ENCODE measurements at regions not wholly inside any gene's neighbourhood (a gene's known extent, or its start where the extent isn't known, plus 50 kb on each side); places are given as distances from the start of the nearest gene placed in this dataset.
"Not testable (repeated sequence)": the region's sequence is repeated elsewhere in the genome, so short reads cannot be mapped to it uniquely, and the experiment has no call there.

DNA sequence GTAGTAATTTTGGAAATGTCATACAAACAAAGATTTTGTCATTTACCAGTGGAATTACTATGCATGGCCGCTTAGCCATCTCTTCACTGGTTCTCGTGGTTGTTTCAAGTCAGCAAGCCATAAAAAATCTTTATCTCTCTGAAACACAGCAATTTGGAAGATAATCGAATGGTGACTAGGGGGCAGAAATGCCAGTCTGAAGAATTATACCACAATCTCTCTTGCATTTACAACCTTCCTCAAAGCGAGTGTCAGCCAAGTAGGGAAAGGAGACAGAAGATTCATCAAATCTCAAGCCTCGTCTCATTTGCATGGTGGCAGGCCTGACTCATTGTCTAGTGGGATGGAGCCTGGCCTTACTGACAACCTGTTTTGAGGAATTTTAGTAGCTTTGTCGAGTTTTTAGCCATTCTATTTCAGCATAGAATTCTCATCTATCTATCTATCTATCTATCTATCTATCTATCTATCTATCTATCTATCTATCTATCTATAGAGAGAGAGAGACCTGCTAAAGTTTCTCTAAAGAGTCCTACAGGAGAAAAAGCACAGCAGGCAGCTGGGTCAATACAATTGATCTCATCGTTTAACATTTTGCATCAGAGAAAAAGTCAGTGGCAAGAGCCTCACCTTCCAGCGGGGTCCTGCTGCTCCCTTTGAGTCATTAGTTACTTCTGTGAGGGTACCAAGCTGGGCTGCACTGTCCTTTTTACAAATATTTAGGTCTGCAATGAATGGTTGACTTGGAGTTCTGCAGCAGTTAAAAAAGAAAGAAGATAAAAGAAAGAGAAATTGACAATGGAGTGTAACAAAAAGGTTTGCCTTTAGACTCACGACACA lies 572.8 kb downstream of the TFAP2A start:
- Histone ChIP-seq H3K4me1 (ENCODE audit: insufficient read depth, low read length) (no peaks in the 10 kb centered on the region), H3K9me3 (ENCODE audit: low read length) (no peaks in the 10 kb centered on the region), H3K4me3 (ENCODE audit: low read depth in 1 of 2, low read length in 2 of 2) (no peak overlapping the region), H3K27me3 (ENCODE audit: control insufficient read depth in 1 of 2, insufficient read depth in 2 of 2, low read length in 2 of 2) (no peaks in the 10 kb centered on the region), H3K36me3 (ENCODE audit: insufficient read depth, low read length) (no peaks in the 10 kb centered on the region), H3K27ac (ENCODE audit: low read depth, low read length) (no peak overlapping the region), H3K9ac (ENCODE audit: low read length) (no peak overlapping the region)

DNA sequence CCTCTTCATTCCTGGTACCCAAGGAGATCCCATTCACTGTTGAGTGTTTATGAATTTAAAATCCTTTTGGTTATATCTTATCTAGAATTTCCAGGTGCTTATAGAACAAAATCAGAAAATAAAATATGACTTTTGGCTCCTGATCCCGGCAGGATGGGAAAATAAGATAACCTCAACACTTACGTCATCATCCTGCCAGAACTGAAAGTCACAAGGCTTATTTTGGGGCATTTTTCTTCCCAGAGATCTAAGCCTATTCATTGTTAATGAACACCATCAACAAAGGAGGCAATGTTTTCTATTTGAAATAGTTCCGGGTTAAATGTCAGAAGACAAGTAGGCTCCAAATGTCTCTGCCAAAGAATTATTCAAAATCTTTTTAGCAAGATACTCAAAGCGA lies 580.6 kb downstream of the TFAP2A start:
- Histone ChIP-seq H3K4me1 (ENCODE audit: insufficient read depth, low read length) (no peaks in the 10 kb centered on the region), H3K9ac (ENCODE audit: low read length) (no peak overlapping the region), H3K9me3 (ENCODE audit: low read length) (no peaks in the 10 kb centered on the region), H3K36me3 (ENCODE audit: insufficient read depth, low read length) (no peaks in the 10 kb centered on the region), H3K4me3 (ENCODE audit: low read depth in 1 of 2, low read length in 2 of 2) (no peak overlapping the region), H3K27me3 (ENCODE audit: control insufficient read depth in 1 of 2, insufficient read depth in 2 of 2, low read length in 2 of 2) (no peaks in the 10 kb centered on the region), H3K27ac (ENCODE audit: low read depth, low read length) (no peak overlapping the region)

DNA sequence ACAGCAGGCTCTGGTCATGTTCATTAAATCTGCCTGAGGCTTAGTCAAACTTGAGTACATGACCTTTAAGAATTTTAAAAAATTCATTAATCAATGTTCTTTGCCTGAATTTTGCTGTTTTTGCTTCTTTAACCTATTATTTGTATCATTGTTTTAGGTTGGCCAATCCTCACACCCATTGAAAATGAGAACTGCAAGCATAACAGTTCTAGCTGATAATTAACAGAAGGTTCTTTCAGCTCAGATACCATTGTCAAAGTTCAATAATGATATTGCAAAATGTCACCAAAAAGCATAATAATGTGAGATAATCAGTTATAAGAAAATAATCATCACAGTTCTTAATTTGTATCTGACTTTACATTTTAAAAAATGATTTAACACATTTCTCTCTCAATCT lies 583.1 kb downstream of the TFAP2A start:
- Histone ChIP-seq H3K36me3 (ENCODE audit: insufficient read depth, low read length) (no peaks in the 10 kb centered on the region), H3K4me3 (ENCODE audit: low read depth in 1 of 2, low read length in 2 of 2) (no peak overlapping the region), H3K27ac (ENCODE audit: low read depth, low read length) (no peak overlapping the region), H3K9me3 (ENCODE audit: low read length) (no peaks in the 10 kb centered on the region), H3K4me1 (ENCODE audit: insufficient read depth, low read length) (no peaks in the 10 kb centered on the region), H3K27me3 (ENCODE audit: control insufficient read depth in 1 of 2, insufficient read depth in 2 of 2, low read length in 2 of 2) (no peaks in the 10 kb centered on the region), H3K9ac (ENCODE audit: low read length) (no peak overlapping the region)

DNA sequence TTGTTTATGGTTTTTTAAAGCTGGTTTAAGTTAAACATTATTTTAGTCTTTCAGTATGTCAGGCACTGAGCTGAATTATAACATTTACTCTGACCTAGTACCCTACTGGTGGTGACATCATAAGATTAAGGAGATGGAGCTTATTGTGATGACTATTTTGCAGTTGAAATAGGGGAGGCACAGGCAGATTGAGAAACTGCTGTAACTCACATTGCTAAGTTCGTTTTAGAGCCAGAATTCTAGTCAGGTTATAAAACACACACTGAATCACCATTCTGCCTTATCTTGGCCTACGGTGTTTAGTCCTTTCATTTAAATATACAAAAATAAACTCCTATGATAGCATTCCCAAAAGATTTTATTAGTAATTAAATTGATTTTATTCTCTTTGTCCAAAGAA lies 584.1 kb downstream of the TFAP2A start:
- Histone ChIP-seq H3K4me3 (ENCODE audit: low read depth in 1 of 2, low read length in 2 of 2) (no peak overlapping the region), H3K27ac (ENCODE audit: low read depth, low read length) (no peak overlapping the region), H3K4me1 (ENCODE audit: insufficient read depth, low read length) (no peaks in the 10 kb centered on the region), H3K9me3 (ENCODE audit: low read length) (no peaks in the 10 kb centered on the region), H3K36me3 (ENCODE audit: insufficient read depth, low read length) (no peaks in the 10 kb centered on the region), H3K27me3 (ENCODE audit: control insufficient read depth in 1 of 2, insufficient read depth in 2 of 2, low read length in 2 of 2) (no peaks in the 10 kb centered on the region), H3K9ac (ENCODE audit: low read length) (no peak overlapping the region)

DNA sequence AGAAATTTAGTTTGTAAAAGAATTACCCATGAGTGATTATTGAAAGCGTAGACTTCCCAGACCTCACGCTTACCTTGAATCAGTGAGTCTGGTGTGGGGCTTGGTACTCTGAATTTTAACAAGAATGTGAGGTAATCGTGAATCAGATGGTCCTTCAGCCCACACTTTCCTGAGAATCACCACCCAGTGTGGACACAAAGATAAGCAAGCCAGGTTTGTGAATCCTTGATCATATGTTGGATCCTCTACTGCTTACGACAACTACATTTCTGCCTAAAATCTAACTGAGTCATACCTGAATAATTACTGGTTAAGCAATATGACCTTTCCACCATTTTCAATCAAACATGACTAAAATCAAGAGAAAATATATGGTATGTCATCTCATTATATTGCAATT lies 589.3 kb downstream of the TFAP2A start:
- no peaks in the 10 kb centered on the region for H3K4me1 ChIP-seq (ENCODE audit: insufficient read depth, low read length)
- H3K36me3 ChIP-seq (ENCODE audit: insufficient read depth, low read length), result no peaks in the 10 kb centered on the region
- no peak overlapping the region for H3K9ac ChIP-seq (ENCODE audit: low read length)
- no peak overlapping the region for H3K27ac ChIP-seq (ENCODE audit: low read depth, low read length)
- no peaks in the 10 kb centered on the region for H3K27me3 ChIP-seq (ENCODE audit: control insufficient read depth in 1 of 2, insufficient read depth in 2 of 2, low read length in 2 of 2)
- H3K4me3 ChIP-seq (ENCODE audit: low read depth in 1 of 2, low read length in 2 of 2), result no peak overlapping the region
- no peaks in the 10 kb centered on the region for H3K9me3 ChIP-seq (ENCODE audit: low read length)

DNA sequence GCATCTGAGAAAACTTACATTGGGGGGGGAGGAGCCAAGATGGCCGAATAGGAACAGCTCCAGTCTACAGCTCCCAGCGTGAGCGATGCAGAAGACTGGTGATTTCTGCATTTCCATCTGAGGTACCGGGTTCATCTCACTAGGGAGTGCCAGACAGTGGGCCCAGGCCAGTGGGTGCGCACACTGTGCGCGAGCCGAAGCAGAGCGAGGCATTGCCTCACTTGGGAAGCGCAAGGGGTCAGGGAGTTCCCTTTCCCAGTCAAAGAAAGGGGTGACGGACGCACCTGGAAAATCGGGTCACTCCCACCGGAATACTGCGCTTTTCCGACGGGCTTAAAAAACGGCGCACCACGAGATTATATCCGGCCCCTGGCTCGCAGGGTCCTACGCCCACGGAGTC lies 604.1 kb downstream of the TFAP2A start:
- H3K9me3 ChIP-seq (ENCODE audit: low read length); H3K4me1 ChIP-seq (ENCODE audit: insufficient read depth, low read length); H3K4me3 ChIP-seq (ENCODE audit: low read depth in 1 of 2, low read length in 2 of 2); H3K27ac ChIP-seq (ENCODE audit: low read depth, low read length); H3K36me3 ChIP-seq (ENCODE audit: insufficient read depth, low read length); H3K27me3 ChIP-seq (ENCODE audit: control insufficient read depth in 1 of 2, insufficient read depth in 2 of 2, low read length in 2 of 2); H3K9ac ChIP-seq (ENCODE audit: low read length): not testable (repeated sequence)

DNA sequence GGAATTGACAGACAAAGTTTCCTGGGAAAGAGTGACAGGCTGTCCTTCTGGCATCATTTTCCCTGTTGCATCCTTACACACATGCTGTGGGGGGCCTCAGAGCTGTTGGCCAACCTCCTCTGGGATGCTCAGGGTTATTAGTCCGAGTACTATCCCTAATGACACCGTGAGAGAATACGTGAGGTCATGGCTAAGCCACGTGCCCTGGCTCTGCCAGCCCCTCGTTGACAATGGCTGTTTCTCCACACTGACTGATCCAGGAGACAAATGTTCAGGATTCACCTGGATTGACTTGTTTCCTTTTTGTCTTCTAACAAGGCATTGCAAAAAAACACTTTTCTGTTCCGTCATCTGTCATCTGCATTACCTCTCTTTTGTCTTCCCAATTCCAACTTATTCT lies 604.6 kb downstream of the TFAP2A start:
- Histone ChIP-seq H3K27ac (ENCODE audit: low read depth, low read length) (no peak overlapping the region), H3K36me3 (ENCODE audit: insufficient read depth, low read length) (no peaks in the 10 kb centered on the region), H3K9ac (ENCODE audit: low read length) (no peak overlapping the region), H3K27me3 (ENCODE audit: control insufficient read depth in 1 of 2, insufficient read depth in 2 of 2, low read length in 2 of 2) (no peaks in the 10 kb centered on the region), H3K4me3 (ENCODE audit: low read depth in 1 of 2, low read length in 2 of 2) (no peak overlapping the region), H3K4me1 (ENCODE audit: insufficient read depth, low read length) (no peaks in the 10 kb centered on the region), H3K9me3 (ENCODE audit: low read length) (no peaks in the 10 kb centered on the region)

DNA sequence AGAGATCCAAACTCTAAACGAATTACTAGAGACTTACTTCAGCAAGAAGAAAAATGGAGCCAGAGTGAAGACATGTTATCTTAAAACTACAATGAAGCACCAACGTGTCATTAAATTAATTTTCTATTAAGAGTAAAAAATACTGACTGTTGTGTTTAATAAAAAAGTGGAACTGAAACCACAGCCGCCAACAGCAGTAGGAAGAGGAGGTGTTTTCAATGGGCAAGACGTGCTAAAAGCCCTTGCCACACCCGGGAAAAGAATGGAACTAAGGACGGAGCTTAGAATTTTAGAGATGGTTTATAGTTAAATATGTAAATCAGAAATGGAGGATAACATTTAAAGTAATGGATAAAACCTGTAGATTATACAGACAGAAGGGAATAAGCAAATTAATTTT lies 608.7 kb downstream of the TFAP2A start:
- H3K27me3 ChIP-seq (ENCODE audit: control insufficient read depth in 1 of 2, insufficient read depth in 2 of 2, low read length in 2 of 2), result no peaks in the 10 kb centered on the region

DNA sequence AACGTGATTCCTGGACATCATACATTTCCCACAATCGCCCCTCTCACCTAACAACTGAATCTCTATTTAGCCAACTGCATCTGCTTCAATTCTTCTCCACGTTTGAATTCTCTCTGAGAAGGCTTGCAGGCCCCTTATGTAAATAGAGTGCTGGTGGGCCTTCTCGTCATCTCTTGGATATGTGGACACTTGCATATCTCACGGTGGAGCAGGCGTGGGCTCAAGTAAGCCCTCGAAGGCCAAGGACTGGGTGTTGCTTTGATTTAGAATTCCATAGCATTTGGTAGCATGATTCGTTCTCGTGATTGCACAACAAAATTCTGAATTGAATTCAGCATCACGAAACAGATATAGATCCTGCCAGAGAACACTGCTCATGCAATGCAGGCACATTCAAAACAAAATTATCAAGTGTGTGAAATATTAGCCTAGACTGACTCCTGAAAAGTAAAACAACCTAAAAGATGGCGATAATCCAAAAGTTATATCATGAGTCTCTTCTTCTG lies 613.6 kb downstream of the TFAP2A start:
- H3K27ac ChIP-seq (ENCODE audit: low read depth, low read length), result no peak overlapping the region
- no peaks in the 10 kb centered on the region for H3K27me3 ChIP-seq (ENCODE audit: control insufficient read depth in 1 of 2, insufficient read depth in 2 of 2, low read length in 2 of 2)
- H3K9ac ChIP-seq (ENCODE audit: low read length), result no peak overlapping the region
- no peaks in the 10 kb centered on the region for H3K4me1 ChIP-seq (ENCODE audit: insufficient read depth, low read length)
- no peaks in the 10 kb centered on the region for H3K9me3 ChIP-seq (ENCODE audit: low read length)
- no peaks in the 10 kb centered on the region for H3K36me3 ChIP-seq (ENCODE audit: insufficient read depth, low read length)
- no peak overlapping the region for H3K4me3 ChIP-seq (ENCODE audit: low read depth in 1 of 2, low read length in 2 of 2)

More for the DNA sequence above, 608.7 kb downstream of the TFAP2A start:
- Histone ChIP-seq H3K9ac (ENCODE audit: low read length) (no peak overlapping the region), H3K4me3 (ENCODE audit: low read depth in 1 of 2, low read length in 2 of 2) (no peak overlapping the region), H3K4me1 (ENCODE audit: insufficient read depth, low read length) (no peaks in the 10 kb centered on the region), H3K36me3 (ENCODE audit: insufficient read depth, low read length) (no peaks in the 10 kb centered on the region), H3K9me3 (ENCODE audit: low read length) (no peaks in the 10 kb centered on the region), H3K27ac (ENCODE audit: low read depth, low read length) (no peak overlapping the region)

DNA sequence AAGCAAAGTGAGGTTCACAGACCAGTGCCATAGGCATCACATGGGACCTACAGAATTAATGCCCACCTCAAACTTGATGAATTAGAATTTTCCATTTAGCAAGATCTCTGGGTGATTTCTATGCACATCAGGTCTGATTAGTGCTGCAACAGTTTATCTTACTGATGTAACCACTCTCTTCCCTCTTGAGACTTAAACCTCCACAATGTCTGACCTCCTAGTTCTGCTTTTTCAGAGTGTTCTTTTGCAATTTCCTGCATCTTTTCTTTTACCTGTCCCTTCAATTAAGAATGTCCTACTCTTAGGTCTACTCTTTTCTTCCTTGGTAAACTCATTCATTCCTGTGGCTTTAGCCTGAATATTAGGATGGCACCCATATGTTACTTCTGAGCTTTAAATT lies 615.3 kb downstream of the TFAP2A start:
- H3K27ac ChIP-seq (ENCODE audit: low read depth, low read length), result no peak overlapping the region
- no peak overlapping the region for H3K9ac ChIP-seq (ENCODE audit: low read length)
- no peak overlapping the region for H3K4me3 ChIP-seq (ENCODE audit: low read depth in 1 of 2, low read length in 2 of 2)
- no peaks in the 10 kb centered on the region for H3K36me3 ChIP-seq (ENCODE audit: insufficient read depth, low read length)
- no peaks in the 10 kb centered on the region for H3K9me3 ChIP-seq (ENCODE audit: low read length)
- no peaks in the 10 kb centered on the region for H3K4me1 ChIP-seq (ENCODE audit: insufficient read depth, low read length)
- no peaks in the 10 kb centered on the region for H3K27me3 ChIP-seq (ENCODE audit: control insufficient read depth in 1 of 2, insufficient read depth in 2 of 2, low read length in 2 of 2)

DNA sequence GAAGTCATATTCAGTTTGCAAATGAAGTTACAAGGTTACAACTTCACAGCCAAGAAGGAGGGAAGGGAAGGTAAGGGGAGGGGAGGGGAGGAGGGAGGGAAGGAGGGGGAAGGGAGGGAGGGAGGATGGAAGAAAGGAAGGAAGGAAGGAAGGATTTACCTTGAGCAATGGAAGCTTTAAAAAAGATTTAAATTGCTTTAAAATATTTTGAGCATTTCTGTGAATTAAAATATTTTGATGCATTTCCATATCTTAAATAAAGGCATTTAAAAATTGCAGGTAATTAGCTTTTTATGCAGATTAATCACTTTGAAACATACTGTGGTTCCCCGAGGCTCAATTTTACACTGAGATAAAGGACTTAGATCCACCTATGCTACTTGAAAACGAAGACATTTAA lies 618.0 kb downstream of the TFAP2A start:
- no peak overlapping the region for H3K4me3 ChIP-seq (ENCODE audit: low read depth in 1 of 2, low read length in 2 of 2)
- H3K27me3 ChIP-seq (ENCODE audit: control insufficient read depth in 1 of 2, insufficient read depth in 2 of 2, low read length in 2 of 2), result no peaks in the 10 kb centered on the region
- no peaks in the 10 kb centered on the region for H3K36me3 ChIP-seq (ENCODE audit: insufficient read depth, low read length)

DNA sequence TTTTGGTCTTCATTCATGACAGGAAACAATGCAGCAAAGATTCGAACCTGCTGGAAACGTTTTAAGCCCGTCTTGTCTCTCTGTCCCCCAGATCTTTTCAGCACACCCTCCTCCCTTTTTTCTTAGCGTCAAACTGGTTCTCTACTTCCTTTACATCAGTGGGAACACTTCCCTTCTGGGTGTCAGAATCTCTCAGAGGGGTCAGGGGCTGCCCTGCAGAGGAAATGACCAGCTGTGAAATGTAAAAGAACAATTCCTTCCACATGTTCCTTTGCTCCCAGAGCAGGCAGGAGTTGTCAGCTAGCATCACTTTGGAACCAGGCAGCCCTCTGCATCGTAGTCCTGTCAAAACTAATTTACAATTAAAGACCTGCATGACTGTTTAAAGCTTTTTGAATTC lies 619.0 kb downstream of the TFAP2A start:
- Histone ChIP-seq H3K9ac (ENCODE audit: low read length) (no peak overlapping the region), H3K36me3 (ENCODE audit: insufficient read depth, low read length) (no peaks in the 10 kb centered on the region), H3K27me3 (ENCODE audit: control insufficient read depth in 1 of 2, insufficient read depth in 2 of 2, low read length in 2 of 2) (no peaks in the 10 kb centered on the region), H3K4me3 (ENCODE audit: low read depth in 1 of 2, low read length in 2 of 2) (no peak overlapping the region), H3K9me3 (ENCODE audit: low read length) (no peaks in the 10 kb centered on the region), H3K27ac (ENCODE audit: low read depth, low read length) (no peak overlapping the region), H3K4me1 (ENCODE audit: insufficient read depth, low read length) (no peaks in the 10 kb centered on the region)

More for the DNA sequence above, 618.0 kb downstream of the TFAP2A start:
- H3K4me1 ChIP-seq (ENCODE audit: insufficient read depth, low read length), result no peaks in the 10 kb centered on the region
- H3K27ac ChIP-seq (ENCODE audit: low read depth, low read length), result no peak overlapping the region
- no peak overlapping the region for H3K9ac ChIP-seq (ENCODE audit: low read length)
- H3K9me3 ChIP-seq (ENCODE audit: low read length), result no peaks in the 10 kb centered on the region
